Epithelial cell of proximal tubule (primary cell): ENCODE measurements at regions not wholly inside any gene's neighbourhood (a gene's known extent, or its start where the extent isn't known, plus 50 kb on each side); places are given as distances from the start of the nearest gene placed in this dataset.

ENCODE experiments used
- DNase-seq: peaks from one replicate; pipeline ENCODE4 v3.0.0-alpha.2; 2011; ENCODE audit warnings: low read depth
- H3K4me3 ChIP-seq: 2 replicates; pipeline ENCODE4 v1.5.1; 2011; ENCODE audit warnings: low read depth, mild to moderate bottlenecking, low read length
- TF ChIP-seq, protein P1 (sequence below): conservative IDR thresholded peaks from 2 replicates; pipeline ENCODE4 v1.5.1; 2012; ENCODE audit warnings: low read depth, mild to moderate bottlenecking, low read length

DNA sequence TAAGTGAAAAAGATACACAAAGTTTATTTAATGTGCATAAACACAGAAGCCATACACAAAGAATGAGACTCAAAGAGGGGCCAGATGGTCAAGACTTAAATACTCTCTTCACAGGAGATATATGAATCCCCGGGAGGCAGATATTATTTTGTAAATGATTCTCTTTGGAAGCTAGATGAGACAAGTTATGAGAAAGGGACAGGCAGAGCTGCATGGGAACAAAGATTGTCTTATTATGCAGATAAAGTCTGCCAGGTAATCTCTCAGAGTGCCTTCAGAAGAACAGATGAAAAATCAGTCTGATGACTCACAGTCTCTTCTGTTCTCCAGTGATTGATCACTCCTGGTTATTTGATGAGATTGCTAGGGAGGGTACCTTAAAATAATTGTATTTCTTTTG, 89.0 kb downstream of the NAF1 start:
- TF ChIP-seq, protein P1, sequence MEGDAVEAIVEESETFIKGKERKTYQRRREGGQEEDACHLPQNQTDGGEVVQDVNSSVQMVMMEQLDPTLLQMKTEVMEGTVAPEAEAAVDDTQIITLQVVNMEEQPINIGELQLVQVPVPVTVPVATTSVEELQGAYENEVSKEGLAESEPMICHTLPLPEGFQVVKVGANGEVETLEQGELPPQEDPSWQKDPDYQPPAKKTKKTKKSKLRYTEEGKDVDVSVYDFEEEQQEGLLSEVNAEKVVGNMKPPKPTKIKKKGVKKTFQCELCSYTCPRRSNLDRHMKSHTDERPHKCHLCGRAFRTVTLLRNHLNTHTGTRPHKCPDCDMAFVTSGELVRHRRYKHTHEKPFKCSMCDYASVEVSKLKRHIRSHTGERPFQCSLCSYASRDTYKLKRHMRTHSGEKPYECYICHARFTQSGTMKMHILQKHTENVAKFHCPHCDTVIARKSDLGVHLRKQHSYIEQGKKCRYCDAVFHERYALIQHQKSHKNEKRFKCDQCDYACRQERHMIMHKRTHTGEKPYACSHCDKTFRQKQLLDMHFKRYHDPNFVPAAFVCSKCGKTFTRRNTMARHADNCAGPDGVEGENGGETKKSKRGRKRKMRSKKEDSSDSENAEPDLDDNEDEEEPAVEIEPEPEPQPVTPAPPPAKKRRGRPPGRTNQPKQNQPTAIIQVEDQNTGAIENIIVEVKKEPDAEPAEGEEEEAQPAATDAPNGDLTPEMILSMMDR, result no peak
- no peak for DNase-seq
- no peak overlapping the region for H3K4me3 ChIP-seq

DNA sequence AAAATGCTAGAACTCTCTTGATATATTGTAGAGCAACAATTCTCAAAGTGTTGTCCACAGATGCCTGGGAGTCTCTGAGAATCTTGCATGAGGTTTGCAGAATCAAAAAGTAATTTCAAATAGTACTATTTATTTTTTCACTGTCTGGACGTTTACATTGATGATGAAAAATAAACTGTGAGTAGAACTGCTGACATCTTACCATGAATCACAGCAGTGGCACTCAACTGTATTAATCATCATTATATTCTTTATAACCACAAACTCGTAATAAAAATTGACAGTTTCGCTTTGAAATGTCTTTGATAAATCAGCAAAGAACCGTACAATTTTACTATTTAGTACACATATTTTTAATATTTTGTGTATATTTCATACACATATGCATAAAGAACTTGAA, 94.5 kb downstream of the NAF1 start:
- H3K4me3 ChIP-seq, result no peak overlapping the region
- no peak for DNase-seq
- TF ChIP-seq, protein P1, result no peak

DNA sequence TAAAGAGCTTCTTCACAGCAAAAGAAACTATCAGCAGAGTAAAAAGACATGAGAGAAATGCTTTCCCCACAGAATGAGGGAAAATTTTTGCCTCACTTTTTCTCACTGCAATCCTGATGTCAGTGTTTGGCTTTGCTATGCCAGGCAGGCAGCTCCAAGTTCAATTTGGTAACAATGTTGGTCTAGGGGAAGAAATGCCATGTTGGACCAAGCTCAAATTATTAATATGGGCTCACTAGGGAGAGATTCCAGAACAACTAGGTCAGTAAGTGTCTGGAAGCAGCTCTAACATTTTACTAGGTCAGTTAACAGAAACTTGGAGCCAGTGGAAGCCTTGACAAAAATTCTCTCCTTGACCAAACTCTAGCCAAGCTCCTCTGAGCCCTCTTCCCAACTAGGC, 95.4 kb downstream of the NAF1 start:
- DNase-seq, result no peak
- no peak overlapping the region for H3K4me3 ChIP-seq
- TF ChIP-seq, protein P1, result no peak

DNA sequence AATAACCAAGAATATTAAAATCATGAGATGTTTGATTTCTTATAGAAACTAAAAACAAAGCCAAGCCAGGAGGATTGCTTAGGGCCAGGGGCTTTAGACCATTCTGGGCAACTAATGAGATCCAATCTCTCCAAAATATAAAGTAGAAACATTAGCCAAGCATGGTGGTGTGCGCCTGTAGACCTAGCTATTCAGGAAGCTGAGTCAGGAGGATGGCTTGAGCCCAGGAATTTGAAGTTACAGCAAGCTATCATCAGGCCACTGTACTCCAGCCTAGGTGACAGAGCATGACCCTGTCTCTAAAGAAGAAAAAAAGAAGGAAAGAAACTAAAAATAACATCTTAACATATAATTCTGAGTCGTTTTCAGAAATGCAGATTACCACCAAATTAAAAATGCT, 96.7 kb downstream of the NAF1 start:
- no peak overlapping the region for H3K4me3 ChIP-seq
- DNase-seq, result no peak
- TF ChIP-seq, protein P1, result no peak

DNA sequence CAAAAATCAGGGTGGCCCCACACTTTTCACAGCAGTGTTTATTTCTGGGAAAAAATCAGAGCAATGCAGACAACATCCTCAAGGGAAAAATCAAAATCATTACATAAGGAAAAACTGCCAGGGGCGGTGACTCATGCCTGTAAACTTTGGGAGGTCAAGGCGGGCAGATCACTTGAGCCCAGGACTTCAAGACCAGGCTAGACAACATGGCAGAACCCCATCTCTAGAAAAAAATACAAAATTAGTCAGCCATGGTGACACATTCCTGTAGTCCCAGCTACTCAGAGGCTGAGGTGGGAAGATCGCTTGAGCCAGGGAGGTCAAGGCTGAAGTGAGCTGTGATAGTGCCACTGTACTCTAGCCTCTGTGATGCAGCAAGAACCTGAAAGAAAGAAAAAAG, 102.8 kb downstream of the NAF1 start:
- H3K4me3 ChIP-seq, result no peak overlapping the region
- TF ChIP-seq, protein P1, result no peak
- DNase-seq, result no peak

DNA sequence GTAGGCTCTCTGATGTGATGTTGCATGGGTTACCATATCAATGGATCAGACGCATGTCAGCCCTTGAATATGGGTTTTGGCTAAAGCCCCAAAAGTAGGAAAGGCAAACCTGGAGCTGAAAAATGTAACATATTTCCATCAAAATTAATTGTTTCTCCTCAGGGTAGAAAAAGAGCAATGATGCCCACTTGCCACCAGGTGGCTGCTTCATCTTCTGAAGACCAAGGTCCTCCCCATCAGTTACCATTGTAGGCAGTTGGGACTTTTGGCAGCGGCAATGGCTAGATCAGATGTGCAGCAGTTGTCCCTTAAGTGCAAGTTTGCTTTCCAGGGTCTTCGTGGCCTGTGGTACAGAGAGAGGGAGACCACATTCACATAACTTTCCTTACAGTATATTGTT, 118.2 kb downstream of the NAF1 start:
- TF ChIP-seq, protein P1, result peak; percentile 67
- DNase-seq, result peak; percentile 4

DNA sequence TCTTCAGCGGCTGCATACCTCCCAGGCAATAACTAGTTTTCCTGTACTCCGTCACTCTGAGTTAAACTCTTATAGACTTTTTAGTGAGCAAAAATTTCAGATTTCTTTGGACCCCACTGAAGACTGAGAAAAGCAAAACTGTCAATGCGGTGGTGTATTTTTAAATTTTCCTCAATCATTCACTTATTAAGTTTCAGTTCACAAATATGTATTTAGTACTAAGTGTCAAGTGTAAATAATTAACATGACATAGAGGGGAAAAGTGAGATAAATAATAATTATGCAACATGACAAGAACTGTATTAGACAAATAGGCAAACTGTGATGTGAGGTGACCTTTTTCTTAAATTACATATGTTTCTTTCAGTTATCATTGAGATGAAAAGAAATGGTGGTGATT, 124.4 kb downstream of the NAF1 start:
- no peak for DNase-seq
- TF ChIP-seq, protein P1, result no peak
- no peak overlapping the region for H3K4me3 ChIP-seq

More for the DNA sequence above, 118.2 kb downstream of the NAF1 start:
- H3K4me3 ChIP-seq, result no peak overlapping the region
